SIG-M5 treated with dmso at 0.1 percent for 504 hours (cell line): ENCODE measurements at regions not wholly inside any gene's neighbourhood (a gene's known extent, or its start where the extent isn't known, plus 50 kb on each side); places are given as distances from the start of the nearest gene placed in this dataset.
"Not testable (repeated sequence)": the region's sequence is repeated elsewhere in the genome, so short reads cannot be mapped to it uniquely, and the experiment has no call there.

ENCODE experiments used
- DNase-seq: peaks from one replicate; lab custom pipeline; 2025; ENCODE audit not compliant: unreplicated experiment; lab: John Stamatoyannopoulos, UW

DNA sequence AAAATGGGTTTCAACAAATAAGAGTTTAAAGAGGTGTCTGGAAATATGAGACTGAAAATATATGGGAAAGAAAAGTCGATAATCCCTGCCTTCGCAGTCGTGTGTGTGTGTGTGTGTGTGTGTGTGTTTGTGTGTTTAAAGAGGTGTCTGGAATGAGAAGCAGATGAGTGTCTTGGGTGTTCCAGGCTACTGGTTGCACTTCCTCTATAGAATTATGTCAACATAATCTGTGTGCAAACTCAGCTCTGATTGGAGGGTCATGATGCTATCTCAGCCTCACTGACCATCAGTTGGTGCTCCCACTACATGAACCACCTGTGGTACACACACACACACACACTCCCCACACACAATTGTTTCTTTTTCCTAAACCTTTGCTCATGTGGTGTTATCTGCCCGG is 347.3 kb downstream of the NPIPA8 start:
- no peak for DNase-seq

DNA sequence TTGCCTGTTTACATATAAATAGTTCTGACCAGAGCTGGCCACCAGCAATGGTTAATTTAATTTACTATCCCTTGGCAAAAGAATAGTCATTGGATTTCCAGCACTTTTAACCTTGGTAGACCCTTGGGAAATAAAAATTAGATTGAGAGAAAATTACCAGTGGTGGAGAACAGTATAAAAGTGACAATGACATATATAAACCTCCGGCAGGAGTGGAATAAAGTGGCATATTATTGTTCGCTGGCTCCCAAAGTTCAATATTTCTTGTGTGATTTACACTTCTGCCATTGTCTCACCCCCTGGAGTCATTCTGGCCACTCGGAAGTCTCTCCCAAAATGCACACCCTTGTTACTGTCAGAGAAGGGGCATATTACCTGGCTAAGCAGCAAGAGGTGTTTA is 347.7 kb downstream of the NPIPA8 start:
- DNase-seq, result no peak

DNA sequence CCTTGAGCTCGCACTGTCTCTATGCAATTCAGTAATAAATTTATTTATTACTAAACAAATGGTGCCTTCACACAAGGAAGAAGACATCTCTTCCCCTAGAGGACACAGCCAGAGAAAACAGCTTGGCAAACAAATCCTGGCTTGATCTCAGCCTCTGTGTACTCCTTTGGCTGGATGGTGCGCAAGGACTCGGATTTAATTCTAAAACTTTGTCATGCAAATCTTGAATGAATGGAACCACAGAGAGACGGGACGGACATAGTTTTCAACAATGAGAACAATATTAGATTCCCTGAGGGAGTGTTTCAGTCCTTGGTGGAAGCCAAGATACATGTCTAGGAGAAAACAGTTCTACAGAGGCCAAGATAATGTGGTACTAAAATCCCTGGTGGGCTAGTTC is 349.5 kb downstream of the NPIPA8 start:
- DNase-seq, result no peak

DNA sequence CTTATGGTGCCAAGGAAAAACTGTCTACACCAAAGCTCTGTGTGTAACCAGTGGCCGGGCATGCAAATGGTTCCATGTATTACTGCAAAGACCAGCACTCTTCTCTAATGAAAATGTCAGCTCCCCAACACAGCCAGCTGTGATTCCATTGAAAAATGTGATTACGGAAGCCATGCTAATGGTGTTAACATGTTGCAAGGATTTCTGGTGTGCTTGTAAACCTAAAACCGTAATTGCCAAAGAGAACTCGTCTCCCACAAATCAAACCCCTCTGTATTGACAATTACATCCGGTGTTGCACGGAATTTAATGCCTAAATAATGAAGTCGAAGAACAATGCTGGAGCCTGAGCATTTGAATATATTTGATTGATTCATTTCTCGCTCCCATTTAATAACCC is 351.7 kb downstream of the NPIPA8 start:
- no peak for DNase-seq

DNA sequence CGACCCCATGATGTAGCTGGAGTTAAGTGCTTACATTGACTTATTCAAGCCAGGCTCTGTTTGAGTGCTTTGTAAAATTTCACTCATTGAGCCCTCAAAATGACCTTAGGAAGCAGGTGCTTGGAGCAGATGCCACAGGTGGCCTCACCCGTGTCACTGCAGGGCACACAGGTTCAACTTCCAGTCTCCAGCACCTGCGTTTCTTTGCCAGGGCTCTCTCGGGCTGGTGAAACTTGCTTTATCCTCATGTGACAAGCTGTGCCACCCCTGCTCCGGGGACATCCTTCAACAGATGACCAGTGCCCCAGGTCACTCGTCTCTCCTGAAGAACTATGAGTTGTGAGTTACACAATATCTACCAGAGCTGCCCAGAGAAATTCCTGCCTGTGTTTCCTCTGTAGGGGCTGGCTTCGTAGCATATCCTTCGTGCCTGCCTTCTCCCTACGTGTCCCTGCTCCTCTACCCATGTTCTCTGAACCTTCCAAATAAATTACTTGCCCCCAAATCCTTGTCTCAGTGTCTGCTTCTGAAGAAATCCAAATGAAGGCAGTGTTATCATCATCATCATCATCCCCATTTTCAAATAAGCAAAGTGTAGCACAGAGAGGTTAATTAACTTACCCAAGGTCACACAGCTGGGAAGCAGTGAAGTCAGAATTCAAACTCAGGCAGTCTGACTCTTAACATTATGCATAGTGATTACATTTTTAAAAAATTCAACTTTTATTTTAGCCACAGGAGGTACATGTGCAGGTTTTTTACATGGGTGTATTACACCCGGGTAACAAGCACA is 352.5 kb downstream of the NPIPA8 start:
- no peak for DNase-seq

DNA sequence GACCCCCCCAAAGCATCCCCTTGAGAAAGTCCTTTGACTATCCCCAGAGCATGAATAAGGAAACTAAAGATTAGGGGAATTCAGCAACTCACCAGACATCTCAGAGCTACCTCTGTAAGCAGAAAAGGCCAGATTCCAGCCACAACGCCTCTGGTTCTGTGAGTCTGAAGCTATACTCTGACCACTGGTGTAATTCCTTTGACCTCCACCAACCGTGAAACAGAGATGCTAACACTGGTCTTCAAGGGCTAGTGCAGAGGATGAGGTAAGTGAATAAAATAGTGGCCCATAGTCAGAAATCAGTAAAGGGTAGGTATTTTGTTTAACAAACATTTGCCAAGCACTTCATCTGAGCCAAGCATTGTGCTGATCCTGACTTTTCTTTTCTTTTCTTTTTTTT is 353.4 kb downstream of the NPIPA8 start:
- DNase-seq, result no peak

DNA sequence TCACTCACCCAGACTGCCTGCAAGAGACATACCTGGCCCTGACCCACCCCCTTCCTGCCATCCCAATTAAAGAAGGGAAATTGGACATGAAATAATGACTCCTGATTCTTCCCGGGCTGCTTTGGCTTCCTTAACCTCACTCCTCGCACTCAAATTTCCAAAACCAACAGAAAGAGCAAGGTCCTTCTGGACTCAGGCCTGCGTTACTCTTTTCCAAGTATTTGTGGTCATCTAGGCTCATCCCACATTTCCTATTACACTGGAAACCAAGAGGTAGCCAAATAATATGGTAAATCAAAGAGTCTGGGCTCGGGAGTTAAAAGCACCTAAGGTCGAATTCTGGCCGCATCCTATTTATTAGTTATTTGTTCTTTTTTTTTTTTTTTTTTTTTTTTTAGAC is 359.3 kb downstream of the NPIPA8 start:
- DNase-seq, result no peak

DNA sequence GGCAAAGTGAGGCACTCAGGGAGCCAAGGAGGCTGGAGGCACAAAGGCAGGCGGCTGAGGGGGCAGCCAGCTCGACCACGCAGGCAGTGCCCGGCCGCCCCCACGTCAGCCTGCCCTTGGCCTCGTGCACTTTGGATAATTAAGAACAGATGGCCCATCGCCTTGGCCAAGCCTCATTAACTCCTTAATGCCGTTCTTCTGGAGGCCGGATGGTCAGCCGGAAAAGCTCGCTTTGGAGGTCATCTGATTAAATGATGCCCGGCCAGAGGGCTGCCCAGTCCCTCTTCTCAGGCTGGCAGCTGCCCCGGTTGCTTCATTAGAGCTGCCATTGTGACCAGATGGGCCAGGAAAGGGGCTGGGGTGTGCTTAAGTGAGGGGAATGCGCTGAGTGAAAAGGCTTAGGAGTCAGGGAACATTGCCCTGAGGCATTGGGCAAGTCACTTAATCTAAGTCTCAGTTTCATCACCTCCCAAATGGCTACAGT is 364.0 kb downstream of the NPIPA8 start:
- no peak for DNase-seq

DNA sequence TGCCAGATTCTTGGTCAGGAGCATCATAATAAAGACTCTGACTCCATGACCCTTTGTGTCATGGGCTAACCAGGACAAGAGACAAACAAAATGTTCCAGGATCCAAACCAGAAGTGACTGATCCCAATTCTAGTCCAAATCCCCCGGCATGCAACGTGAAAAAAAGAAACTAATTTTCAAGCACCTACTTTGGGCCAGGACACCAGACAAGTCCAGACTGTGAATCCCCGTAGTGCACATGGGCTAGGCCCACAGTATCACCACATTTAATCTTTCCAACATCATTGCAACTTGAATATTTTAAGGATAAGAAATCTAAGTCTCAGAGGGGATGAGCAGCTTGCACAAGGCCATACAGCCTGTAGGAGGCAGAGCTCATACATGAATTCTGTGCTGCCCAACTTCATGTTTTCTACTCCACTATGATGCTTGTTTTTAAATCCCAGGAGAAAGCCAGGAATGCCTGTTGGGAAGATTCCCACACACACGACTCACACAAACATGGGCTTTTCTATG is 365.7 kb downstream of the NPIPA8 start:
- DNase-seq, result no peak

DNA sequence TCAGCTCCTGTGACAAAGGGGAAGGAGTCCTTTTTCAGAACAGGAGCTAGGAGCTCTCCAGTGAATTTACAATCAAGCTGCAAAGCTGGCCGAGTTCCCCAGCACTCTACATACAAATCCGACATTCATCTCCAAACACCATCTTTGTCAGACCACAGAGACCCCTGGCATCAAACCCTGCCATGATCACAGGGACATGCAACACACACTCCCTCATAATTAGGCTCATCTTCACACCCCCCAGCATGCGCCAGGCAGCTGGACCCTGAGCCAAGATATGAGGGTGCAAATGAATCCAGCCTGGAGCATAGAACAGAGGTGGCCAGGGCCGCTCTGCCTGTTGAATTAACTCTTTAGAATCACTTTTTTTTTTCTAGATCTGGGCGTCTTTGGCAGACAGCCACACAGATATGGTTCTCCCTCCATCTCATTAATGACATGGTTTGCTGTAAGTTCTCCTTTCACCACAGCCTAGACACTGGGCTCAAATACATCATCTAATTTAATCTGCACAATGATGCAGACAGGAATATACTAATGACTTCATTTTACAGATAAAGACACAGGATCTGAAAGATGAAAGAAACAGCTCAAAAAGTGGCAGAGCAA is 366.3 kb downstream of the NPIPA8 start:
- no peak for DNase-seq

DNA sequence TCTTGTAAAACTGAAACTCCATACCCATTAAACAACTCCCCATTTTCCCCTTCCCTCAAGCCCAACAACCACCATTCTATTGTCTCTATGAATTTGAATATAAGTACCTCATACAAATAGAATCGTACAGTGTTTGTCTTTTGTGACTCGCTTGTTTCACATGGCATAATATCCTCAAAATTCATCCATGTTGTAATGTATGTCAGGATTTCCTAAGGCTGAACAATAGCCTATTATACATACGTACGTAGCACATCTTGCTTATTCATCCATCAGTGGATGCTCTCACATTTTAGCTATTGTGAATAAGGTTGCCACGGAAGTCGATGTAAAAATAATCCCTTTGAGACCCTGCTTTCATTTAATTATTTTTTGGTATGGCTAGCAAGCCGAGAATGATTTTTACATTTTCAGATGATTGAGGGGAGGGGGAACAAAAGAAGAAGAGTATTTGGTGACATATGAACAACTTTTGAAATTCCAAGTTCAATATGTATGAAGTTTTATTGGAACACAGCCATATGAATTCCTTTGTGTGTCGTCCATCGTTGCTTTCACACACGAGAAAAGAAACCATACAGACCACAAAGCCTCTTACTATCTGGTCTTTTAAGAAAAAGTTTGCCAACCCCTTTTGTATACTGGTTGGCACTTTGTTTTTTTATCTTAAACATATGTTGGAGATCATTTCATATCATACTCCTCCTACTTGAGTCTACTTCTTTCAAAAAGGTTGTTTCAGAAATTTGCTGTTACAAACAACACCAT is 371.2 kb downstream of the NPIPA8 start:
- DNase-seq, result no peak

DNA sequence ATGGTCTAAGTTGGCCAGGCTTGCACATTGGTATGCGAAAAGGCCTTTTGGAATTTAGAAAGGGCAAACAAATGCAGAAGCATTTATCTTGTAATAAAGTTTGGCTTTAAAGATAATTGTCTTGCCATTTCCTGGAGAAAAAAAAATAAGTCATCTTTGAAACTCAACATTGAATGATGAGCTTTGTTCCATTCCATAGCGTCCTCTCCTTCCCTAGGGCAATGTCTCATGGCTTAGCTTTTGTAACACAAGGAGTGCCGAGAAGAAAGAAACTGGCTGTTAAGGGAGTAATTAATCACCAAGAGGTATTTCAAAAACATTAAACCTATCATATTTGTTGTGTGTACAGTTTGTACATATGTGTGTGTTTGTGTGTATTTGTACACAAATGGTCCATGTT is 372.3 kb downstream of the NPIPA8 start:
- DNase-seq, result no peak

DNA sequence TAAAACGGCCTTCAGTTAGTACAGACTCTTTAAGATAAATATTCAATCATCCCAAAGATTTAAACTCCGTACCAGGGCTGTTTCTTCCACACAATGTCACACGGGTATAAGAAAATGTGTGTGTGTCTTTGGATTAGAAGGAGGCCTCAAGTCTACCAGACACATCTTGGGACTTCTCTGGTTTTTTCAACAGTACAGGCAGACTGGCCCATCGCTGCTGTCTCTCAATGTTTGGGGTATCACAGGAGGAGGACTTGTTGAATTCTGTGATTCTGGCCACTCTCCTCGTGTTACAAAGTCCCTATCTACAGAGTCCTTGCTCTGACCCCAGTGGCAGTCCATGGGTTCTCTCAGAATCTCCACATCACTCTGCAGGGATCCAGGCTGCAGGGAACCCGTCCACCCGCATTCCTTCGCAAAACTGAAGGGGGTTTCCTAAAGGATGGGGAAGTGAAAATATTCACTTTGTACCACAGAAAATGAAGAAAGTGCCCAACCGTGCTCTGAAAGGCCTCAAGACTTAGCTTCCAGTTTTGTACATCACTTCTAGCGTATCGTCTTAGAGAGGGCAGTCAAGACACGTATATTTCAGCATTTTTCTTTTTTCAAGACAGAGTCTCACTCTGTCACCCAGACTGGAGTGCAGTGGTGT is 373.2 kb downstream of the NPIPA8 start:
- no peak for DNase-seq

DNA sequence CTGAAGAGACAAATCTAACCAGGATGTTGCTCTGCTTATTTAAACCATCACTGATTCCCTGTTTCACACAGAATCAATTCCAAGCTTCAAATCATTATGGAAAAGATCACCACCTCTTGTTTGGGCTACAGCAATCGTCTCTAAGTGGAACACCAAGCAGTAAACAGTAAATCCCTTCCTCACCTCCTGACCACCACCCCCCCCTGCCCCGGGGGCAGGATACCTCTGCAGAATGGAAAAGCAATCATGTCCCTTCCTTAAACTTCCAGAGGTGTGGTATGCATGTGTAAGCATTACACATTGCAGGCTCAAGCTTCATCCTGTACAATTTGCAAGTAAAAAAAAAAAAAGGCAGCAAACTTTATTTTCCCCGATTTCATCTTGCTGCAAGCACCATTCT is 373.8 kb downstream of the NPIPA8 start:
- DNase-seq, result no peak

DNA sequence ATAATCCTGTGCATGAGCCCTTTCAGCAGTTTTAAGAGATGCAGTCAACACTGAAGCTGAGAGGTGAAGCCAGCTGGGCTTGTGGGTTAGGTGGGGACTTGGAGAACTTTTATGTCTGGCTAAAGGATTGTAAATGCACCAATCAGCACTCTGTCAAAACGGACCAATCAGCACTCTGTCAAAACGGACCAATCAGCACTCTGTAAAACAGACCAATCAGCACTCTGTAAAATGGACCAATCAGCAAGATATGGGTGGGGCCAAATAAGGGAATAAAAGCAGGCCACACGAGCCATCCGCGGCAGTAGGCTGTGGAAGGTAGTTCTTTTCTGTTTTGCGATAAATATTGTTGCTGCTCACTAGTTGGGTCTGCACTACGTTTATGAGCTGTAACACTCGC is 374.7 kb downstream of the NPIPA8 start:
- not testable (repeated sequence) for DNase-seq

DNA sequence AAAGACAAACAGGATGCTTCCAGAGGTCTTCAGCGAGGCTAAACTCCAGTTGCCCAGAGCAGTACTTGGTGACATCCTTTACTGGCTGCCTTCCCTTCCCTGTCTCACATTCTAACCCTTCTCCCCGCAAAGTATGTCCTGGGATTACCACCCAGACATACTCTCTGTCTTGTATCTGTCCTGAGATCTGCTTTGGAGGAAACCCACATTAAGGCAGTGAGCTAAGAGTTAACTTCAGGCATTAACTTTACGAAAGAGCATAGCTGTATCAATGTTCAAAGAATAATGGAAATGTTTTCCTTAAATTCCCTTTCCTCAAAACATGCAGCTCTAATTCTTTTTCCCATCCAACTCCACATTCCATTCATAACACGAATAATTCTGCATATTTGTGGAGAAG is 385.2 kb downstream of the NPIPA8 start:
- DNase-seq, result no peak

DNA sequence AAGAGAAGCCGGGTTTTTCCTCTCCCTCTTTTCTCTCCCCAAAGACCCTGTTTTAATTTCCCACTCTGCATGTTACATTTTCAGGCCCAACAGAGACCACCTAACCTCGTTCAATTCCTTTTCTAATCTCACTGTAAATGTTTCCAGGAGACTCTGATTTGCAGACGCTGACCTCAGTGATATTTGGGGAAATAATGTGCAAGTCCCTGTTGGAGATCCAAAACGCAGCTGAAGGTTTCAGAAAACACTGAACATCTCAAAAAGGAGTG is 386.6 kb downstream of the NPIPA8 start:
- no peak for DNase-seq

DNA sequence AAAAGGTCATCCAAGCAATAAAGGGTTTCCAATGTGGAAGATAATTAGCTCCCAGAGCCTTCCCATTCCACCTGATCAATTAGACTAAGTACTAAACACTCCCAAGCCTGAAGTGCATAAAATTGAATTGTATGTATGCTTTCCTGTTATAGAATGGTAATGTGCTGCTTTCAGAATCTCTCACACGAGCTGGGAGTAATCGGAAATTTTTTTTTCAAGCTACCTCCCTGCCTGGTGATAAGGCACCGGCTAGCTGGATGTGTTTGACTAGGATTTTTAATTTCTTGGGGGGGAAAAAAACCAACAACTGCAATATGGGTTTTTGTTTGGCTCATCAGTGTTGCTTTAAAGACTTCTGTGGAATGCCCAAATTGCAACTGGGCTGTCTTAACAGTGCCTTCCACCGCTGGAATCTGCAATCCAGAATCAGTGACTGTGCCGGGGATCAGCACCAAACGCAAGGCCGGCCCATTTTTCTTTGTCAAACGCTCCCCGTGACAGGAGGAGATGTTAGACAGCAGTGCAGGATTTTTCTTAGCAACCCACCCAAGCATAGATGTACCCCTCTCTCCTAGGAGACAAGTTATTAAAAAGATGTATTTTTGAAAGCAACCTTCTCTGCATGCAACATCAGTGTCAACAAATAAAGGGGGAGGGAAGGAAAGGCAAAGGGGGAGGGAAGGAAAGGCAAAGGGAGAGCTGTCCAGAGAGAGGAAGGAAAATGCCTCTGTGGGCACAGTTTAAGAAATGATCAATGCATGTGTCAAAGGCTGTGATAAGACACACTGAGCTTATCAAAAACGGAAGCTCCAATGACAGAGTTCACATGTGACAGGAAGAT is 387.2 kb downstream of the NPIPA8 start:
- DNase-seq, result no peak

DNA sequence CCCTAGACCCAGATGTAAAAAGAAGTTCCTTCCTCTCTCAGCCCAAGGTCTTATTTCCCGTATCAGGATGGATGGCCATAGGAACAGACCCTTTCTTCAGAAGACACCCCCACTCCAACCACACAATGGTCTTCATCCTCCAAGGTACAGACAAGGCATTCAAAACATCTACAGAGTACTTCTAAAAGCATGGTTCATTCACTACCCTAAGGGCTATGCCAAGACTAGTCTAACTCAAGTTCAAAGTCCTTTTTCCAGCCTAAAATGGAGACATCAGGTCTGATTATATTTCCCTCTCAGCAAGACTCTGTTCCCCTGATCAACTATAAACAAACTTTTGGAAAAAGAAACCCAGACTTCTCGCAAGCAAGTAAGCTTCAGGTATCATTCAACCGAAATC is 388.9 kb downstream of the NPIPA8 start:
- DNase-seq, result no peak

DNA sequence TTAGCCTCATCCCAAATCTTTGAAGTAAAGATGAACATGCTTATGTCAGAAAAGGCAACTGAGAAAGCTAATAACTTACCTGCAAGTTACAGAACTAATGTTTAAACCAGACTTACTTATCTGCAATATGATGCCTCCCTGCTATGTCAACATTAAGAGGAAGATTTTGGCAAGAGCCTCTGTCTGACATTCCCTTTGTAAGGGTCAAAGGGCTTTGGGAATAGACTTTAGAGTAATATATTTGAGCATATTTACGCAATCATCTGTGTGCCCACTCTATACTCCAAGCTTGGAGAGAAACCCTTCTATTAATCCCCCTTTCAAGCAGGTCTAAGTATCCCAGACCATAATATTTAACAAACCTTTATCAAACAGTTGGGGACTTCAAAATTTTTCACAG is 389.4 kb downstream of the NPIPA8 start:
- DNase-seq, result no peak
